GM03348 (cell line): ENCODE measurements at regions not wholly inside any gene's neighbourhood (a gene's known extent, or its start where the extent isn't known, plus 50 kb on each side); places are given as distances from the start of the nearest gene placed in this dataset.
"Not testable (repeated sequence)": the region's sequence is repeated elsewhere in the genome, so short reads cannot be mapped to it uniquely, and the experiment has no call there.

Source experiments
- DNase-seq: peaks from one replicate; pipeline ENCODE4 v3.0.0; 2012; ENCODE audit warnings: low spot score

DNA sequence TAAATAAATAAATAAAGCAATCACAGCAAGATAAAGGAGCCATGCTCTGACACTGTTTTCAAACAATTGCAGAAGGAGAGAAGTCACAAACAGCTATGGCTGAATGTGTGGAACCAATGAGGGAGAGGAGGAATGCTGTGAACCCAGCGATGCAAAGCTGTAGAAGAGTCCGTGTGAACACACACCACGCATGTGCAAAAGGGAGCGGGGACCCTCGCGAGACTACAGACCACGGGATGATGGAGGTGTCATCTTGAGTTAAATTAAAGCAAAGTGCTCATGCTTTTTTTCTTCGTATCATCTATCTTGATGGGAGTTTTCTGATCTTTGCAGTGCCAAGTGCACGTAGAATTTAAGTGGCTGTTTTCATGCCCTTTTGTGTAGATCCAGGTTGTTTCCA, 123.8 kb upstream of the CDH5 start:
- no peak for DNase-seq

DNA sequence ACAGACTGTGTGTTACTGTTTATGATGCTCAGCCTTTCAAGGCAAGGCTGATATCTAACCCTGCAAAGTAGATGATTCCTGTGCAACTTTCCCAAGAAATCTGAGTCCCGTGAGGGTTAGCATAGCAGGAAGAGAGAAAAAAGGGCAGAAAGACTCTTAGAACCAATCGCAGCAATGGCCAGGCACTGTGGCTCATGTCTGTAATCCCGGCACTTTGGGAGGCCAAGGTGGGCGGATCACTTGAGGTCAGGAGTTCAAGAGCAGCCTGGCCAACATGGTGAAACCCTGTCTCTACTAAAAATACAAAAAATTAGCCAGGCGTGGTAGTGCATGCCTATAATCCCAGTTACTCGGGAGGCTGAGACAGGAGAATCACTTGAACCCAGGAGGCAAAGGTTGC, 124.3 kb upstream of the CDH5 start:
- not testable (repeated sequence) for DNase-seq

DNA sequence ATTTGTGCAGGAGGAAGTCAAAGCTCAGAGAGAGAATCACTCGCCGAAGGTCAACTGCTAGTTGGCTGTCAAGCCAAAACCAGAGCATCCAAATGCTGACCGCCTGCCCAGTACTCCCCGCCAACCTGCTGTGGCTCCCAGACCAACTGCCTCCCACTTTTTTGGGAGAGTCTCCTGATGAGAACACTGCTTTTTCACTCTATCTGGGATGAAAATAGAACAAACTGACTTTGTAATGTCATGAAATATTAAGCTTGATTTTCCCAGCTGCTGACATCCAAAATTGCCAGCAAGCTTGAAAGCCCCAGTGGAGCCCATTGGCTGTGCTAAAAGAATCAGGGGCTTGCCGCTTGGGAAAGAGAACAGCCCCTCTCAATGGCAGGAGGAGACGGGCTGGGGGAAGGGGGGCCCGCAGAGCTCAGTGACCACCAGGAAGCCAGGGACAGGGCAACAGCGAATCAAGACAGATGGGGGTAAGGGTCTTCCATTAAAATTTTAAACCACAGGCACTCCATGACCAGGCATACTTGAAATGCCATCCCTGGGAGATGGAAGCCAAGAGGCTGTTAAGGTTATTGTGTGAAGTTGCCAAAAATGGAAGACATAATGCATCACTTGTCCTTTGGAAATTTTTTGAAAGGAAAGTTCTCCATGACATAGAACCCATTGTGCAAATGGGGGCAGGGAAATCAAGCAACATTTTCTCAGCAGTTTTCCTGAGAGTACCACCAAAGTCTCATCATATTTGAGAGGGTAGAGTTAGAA, 125.7 kb upstream of the CDH5 start:
- DNase-seq = no peak

DNA sequence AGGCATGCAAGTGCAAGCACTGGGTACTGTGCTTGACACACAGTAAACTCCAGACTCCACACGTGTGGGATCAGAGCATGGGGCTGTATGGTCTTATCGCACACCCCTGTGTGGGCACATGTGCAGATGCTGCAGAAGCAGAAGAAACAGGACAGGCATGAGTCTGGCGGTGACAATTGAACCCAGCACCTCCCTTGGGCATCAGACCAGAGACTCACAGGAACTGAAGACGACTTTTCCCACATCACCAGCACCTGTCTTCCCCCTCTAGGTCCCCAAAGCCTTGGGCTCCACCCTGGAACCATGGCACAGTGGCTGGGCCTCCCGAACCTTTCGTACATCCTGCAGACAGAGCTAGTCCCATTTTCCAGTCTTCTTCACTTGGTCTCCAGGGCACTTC, 126.4 kb upstream of the CDH5 start:
- no peak for DNase-seq

DNA sequence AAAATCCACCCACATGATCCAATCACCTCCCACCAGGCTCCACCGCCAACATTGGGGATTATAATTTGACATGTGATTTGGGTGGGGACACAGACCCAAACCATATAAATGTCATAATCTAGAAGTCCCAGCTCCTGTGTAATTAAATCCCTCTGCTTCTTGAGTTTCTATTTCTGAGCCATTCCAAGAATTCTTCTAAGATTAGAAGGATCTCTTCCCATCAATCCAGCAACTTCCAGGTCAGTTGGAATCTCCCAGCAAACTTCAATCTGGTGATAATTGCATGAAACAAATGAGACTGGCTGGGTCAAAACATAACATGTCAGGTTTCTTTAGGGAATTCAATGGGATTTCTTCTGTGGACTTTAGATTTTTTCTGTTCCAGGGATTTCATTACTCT, 127.8 kb upstream of the CDH5 start:
- DNase-seq = no peak

DNA sequence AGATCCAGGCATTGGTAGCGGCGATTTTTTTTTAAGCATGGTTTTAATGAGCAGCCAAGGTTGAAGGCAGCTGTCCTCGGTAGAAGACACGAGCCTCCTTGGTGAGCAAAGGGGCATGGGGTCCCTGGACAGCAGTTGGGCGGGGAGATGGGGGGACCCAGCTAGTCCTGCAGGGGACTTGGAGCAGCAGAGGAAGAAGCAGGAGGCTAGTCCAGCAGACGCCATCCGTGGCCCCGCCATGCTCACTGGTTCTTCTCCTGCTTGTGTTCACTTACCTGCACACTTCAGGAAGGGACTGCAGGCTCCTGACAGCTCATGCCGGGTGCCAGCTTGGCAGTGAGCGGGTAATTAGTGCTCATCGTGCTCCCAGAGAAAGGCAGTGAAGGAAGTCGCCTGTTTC, 130.2 kb upstream of the CDH5 start:
- no peak for DNase-seq

DNA sequence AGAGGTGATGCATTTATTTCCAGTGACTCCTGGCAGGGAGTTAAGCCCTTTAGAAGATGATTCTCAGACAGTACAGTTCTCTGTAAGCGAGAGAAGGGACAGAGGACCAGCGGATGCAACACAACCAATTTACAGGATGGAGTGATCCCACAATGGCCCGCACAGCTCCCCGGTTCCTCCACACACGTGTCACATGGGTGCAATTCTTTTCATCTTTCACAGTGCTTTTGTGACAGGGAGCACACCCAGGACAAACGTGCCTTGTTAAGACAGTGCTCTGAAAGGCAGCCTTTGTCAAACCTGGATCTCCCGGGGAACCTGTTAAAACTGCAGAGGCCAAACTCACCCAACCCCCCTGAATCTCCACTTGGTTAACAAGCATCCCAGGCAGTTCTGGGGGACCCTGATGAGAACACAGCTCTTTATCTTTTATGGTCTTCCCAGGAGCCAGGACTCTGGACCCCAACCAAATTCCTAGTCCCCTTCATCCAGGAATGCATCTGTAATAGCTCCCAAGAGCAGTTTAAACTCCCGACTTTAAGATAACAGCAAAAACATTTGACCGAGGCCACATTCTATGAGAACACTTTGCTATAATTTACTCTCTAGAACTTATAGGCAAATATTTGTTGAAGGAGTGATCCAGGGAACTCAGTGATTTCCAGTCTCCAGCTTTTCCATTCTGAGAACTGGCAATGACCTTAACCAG, 134.9 kb upstream of the CDH5 start:
- no peak for DNase-seq

DNA sequence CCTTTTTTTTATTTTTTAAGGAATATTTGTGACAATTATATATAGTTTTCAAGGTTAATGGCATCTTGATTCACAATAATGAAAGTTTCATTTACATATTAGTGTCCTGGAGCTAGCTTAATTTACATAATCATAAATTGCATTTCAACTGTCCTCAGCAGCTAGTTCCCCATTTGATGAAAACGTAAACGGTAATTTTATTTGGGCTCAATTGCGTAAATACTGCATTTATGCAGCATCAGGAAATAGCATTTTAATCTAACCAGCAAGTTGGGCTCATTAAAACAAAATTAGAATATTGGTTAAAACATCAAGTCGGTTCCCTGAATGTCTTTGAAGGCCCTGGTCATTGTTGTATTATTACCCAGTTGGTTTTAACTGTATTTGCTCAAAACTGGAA, 136.8 kb upstream of the CDH5 start:
- no peak for DNase-seq

DNA sequence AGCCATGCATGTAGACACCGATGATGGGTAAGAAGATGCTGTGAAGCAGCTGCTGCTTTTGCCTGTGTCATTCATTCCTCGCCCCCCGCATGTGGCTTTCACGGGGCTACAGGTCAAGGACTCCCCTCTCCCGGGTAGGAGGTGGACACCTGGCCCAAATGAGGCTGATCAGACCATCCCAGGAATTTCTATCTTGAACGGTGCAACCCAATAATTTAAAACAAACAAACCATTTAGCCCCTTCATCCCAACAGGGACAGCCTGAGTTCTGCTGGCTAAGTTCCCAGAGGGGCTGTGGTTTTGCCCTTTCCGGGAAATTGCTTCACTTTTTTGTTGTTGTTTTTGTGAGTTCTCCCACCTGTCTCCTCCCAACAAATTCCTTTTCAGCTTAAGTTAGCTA, 137.7 kb upstream of the CDH5 start:
- DNase-seq = no peak

DNA sequence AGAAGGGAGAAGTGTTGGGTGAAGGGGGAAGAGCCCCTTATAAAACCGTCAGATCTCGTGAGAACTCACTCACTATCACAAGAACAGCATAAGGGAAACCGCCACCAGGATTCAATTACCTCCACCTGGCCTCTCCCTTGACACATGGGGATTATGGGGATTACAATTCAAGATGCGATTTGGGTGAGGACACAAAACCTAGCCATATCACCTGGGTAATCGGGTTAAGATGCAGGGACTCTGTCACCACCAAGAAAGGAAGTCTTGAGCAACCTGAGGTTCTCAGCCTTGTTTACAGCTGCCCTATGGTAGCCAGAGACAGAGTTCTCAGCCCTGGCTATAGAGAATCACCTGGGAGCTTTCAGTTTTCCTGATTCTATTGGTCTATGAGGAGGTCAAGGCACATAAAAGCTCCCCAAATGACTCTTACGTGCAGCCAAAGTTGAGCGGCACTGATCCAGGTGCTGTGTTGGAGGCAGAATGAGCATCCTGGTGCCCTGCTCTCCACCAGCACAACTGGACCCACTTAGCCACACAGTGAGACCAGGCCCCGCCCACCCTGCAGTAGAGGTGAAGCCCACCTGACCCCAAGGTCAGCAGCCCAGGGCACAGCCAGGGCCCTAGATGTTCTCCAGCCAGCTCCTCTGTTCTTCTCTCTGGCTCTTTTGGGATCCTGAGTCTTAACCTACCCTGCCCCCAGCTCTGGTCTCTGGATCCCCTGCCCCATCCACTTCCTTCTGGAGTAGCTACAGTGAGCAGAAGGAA, 138.5 kb upstream of the CDH5 start:
- DNase-seq = no peak

DNA sequence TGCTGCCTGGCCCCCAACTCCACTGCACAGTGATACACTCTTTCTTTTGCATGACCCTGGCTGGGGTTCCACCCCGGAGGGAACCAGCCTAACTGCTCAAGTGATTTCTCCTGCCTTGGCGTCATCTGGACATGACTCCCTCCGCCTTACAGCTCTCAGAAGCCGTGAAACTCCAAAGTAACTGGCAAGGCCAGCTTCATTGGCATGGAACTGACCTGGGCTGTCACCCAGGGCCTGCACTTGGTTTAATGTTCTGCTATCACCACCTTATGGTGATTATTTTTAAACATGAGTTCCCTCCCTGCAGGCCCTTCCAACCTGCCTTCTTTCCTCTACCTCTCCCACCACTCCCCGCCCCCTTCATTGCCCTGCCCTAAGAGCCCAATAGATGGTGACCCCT, 139.7 kb upstream of the CDH5 start:
- DNase-seq = no peak

DNA sequence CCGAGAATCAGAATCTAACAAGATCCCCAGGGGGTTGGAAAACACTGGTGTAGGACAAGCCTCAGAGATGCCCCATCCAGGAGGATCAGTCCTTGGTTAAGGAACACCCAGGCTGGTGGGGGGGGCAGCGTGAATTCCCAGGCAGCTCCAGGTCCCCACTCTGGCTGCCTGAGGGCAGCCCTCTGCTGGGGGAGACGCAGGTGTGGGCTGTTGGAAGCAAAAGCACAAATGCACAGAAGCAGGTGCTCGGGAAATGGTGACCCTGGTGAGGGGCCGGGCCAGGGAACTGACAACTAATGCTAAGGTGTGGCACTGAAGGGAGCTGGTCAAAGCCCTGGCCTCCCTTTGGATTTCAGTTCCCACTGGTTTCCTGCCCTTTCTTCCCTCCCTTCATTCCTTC, 140.8 kb upstream of the CDH5 start:
- no peak for DNase-seq

DNA sequence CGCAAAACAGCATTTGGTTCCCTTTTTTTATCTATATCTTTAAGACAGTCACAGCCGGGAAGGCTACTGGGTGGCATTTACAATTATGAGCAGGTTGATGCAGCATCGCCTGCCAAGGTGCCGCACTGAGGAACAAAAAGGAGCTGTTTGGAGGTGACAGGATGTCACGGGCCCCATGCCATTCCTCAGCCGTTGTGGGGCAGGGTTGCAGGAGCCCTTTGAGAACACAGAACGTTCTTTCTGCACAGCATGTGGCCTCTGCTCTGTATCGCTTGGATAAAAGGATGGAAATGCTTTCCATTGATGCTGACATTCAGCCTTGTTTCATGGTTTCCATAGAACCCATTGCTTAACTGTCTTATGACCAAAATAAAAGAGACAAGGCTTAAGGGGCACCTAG, 141.9 kb upstream of the CDH5 start:
- DNase-seq = no peak

DNA sequence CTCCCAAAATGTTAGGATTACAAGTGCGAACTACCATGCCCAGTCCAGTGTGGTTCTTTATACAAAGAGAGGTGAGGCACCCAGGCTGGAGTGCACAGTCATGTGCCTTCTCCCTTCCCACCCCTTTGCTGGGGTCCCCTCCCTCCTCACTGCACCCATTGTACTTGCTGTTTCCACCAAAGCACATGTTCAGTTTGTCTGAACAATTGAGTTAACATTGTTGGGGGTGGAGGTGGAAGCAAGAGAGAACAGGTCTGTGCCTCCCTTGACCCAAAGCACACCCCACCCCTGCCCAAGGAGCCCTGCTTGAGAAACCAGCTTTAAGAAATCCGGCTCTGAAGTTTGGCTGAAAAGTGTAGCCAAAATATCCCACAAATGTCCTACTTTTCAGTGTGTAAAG, 142.3 kb upstream of the CDH5 start:
- DNase-seq = no peak

DNA sequence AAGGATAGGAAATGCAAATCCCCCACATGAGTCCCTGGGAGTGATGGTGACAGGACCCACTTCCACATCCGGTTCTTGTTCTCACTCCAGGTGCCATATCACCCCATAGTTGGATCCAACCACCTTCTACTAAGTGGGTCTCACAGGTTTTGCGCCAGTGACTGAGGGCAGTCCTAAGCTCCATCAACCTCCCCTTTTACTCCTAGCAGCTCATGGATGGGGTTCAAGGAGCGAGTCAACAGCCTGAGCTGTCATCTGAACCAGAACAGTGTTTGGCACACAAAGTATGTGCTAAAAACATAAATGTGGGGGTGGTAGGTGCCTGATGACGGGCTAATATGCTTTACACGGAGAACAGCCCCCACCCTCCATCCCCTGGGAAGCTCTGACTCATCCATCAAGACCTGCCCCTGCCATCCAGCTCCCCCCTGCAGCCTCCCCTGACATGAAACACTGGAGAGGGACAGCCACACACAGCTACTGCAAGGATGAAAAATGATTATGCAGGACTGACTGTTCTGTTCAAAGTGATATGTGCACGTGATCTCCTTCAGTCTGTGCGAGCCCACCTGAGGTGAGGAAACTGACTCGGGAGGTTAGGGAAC, 143.2 kb upstream of the CDH5 start:
- peak; percentile 42 for DNase-seq

DNA sequence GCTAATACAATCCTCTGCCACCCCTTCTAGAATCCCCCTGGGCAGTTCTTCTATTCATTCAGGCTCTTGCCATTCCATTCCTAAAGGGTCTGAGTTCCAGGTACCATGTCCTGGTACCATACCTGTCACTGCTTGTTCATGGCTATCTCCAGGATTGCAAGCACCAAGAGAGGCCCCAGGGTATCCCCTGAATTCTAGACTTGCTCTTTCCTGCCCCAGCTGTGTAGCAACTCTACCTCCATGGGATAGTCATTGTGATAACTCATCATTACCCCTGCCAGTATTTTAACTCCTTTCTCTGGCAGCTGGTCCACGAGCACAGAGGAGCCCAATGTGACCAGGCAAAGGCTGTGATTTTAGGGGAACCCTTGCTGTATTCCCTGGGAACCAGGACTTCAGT, 143.7 kb upstream of the CDH5 start:
- DNase-seq = no peak

DNA sequence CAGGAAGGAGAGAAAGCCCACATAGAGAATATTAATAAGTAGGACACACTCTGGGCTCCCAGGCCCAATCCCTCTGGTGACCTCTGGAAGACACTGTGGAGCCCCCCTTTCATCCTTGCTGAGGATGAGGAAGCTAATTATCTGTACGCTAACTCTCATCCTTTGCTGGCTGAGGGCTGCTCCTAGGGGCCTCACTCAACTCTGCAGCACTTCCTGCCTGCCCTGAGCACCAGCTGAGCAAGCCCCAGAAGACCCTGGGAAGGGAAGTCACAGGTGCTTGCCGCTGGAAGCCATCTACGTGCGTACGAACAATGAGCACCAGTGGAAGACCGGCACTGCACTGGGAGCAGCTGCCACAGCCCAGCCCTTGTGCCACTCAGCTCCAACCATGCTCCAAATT, 145.8 kb upstream of the CDH5 start:
- no peak for DNase-seq

DNA sequence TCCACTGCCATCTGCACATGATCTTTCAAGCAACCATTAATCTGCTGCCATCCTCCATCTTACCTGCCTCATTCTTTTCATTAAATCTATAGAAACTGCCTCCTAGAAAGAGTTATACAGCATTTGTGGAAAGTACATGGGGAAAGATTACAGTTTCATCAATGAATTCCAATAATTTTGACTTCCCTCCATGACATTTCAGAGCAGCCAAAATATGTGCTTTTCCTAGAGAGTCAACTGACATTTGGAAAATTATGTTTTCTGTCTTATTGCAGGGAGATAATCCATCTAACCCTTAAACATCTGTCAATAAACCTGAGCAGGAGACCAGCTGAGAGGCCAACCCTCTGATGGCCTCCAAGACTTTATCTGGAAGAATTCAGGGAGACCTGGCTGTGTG, 147.0 kb upstream of the CDH5 start:
- DNase-seq = no peak

DNA sequence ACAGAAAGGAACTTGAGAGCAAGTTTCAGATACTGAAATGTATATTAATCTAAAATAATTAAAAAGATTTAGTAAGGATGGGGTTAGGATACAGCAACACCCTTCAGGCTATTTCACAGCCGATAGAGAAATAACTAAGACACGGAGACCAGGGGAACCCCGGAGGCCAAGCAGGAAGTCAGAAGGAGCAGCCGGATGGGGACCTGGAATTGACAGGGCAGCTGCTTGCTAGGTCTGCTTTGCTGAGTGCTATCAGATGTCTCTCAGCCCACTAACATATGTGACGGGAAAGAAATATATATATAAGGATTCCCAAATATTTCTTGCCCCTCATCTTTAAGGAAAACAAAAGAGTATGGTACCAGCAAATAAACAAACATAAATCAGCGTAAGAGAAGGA, 154.1 kb upstream of the CDH5 start:
- no peak for DNase-seq

DNA sequence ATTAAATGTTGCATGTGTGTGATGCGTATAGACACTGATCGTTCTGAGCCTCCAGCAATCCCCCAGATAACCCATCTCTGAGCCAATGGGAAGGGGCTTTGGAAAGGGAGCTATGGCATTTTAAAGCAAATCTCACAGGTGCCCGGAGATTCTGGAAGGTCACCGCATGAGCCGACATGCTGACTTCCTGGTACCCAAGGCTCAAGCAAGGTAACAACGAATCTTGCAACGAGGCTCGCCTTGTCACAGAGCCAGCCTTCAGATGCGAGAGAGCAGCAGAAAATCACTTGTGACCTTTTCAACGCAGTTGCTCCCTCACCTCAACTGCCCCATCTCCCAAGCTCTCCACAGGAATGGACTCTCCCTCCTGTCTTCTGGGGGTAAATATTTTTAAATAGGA, 154.8 kb upstream of the CDH5 start:
- no peak for DNase-seq

DNA sequence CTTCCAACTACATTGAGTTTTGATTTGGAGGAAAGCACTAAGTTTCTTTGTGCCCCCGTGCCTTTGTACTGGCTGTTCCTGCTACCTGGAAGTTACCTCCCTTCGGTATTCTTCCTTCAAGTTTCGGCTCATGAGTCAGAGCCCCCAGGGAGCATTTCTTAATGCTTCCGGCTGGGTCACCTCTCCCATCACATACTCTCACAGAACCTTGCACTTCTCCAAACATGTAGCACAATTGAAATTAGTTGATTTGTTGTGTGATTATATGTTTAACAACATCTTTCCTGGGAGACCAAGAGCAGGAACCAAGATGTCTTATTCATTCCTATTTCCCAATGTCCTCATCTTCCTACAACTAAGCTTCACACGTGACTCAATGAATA, 158.6 kb upstream of the CDH5 start:
- no peak for DNase-seq

DNA sequence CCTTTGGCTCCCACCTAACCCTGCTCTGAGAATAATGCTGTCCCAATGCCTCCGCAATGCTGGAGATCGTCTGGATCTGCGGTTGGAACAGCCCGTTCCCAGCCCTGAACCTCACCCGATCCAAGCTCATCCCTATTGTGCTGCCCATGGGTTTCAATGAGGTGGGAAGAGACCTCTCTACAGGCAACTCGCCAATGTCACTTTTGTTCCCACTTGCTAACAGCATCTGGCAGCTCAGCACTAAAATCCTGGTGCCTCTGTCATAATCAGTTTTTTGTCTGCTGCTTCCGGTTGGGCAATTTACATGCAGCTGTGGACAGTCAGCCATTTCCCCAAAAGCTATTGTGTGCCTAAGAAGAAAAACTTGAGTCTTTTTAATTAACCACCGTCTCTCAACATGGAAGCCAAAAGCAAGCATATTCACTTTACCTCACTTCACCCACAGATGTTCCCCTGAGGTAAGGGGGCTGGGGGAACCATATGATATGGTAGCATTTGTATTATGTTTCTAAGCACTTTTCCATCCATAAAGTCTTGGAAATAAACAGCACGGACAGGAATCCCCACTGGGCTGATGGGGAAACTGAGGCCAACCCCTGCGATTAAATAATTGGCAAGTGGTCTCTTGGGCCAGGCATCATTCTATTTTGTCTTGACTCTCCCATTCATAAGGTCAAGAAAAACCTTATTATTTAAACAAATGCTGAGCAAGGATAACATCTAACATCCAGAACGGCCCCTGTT, 159.2 kb upstream of the CDH5 start:
- no peak for DNase-seq
